Endothelial cell of umbilical vein (primary cell): ENCODE measurements at regions not wholly inside any gene's neighbourhood (a gene's known extent, or its start where the extent isn't known, plus 50 kb on each side); places are given as distances from the start of the nearest gene placed in this dataset.

ENCODE experiments used
- BruUV-seq: library from RNA; stranded (reverse); fragments of 400-500 nt; replicated peaks from 2 replicates; lab custom pipeline; 2021; lab: Mats Ljungman, UMichigan
- CTCF ChIA-PET: fragments of 300-600, 350-600 bp; sonication (Branson Sonifier 250); formaldehyde crosslinking; loops from one replicate; lab custom pipeline; 2021; ENCODE audit warnings: antibody characterized with exemption, inconsistent platforms; lab: Charles Lee
- POLR2A ChIA-PET: fragments of 300-600, 350-600 bp; sonication (Branson Sonifier 250); formaldehyde crosslinking; loops from one replicate; lab custom pipeline; 2021; ENCODE audit warnings: antibody characterized with exemption, inconsistent platforms; lab: Charles Lee
- DNase-seq: peaks from one replicate; pipeline ENCODE4 v3.0.0-alpha.2; 2011; ENCODE audit warnings: low read depth, low spot score
- FAIRE-seq: peaks from 2 replicates; lab custom pipeline; 2011; peaks lifted over from hg19 to GRCh38; lab: Jason Lieb, UNC
- H2AFZ ChIP-seq: 2 replicates; pipeline ENCODE4 v1.6.0; 2012; ENCODE audit warnings: low read depth, low read length, control low read depth, inconsistent platforms
- H3K27ac ChIP-seq: 2 replicates; pipeline ENCODE4 v1.5.1; 2011; ENCODE audit warnings: low read depth, mild to moderate bottlenecking, control low read depth, low read length, moderate library complexity; ENCODE audit not compliant: insufficient read depth
- H3K27me3 ChIP-seq, 2 experiments: 2 replicates each; pipeline versions ENCODE4 v1.6.0 to v1.6.1; 2011; ENCODE audit warnings: low read length in 2 of 2, mixed read lengths in 1 of 2; ENCODE audit not compliant: control insufficient read depth in 2 of 2, insufficient read depth in 2 of 2
- H3K36me3 ChIP-seq, 2 experiments: 2 replicates in 1 of 2; 3 replicates in 1 of 2; pipeline ENCODE4 v1.5.1; 2011; ENCODE audit warnings: low read length in 2 of 2, mild to moderate bottlenecking in 1 of 2, moderate library complexity in 1 of 2; ENCODE audit not compliant: control insufficient read depth in 2 of 2, insufficient read depth in 2 of 2; ENCODE audit errors: extremely low read depth in 1 of 2
- H3K4me1 ChIP-seq: 3 replicates; pipeline ENCODE4 v1.5.1; 2011; ENCODE audit warnings: mild to moderate bottlenecking, low read length; ENCODE audit not compliant: control insufficient read depth, insufficient read depth; ENCODE audit errors: extremely low read depth
- H3K4me2 ChIP-seq: 2 replicates; pipeline ENCODE4 v1.6.1; 2011; ENCODE audit warnings: low read length, control low read depth, mixed read lengths; ENCODE audit not compliant: insufficient read depth
- H3K4me3 ChIP-seq, 3 experiments: fragments of 200-600 bp in 1 of 3; sonication (generic), shearing (Covaris generic) in 1 of 3; replicated peaks in 1 of 3; 2 replicates each; pipeline ENCODE4 v1.5.1; 2011 to 2016; ENCODE audit warnings: control low read depth in 3 of 3, low read length in 3 of 3, mild to moderate bottlenecking in 2 of 3, inconsistent platforms in 1 of 3, low read depth in 1 of 3, moderate library complexity in 1 of 3; ENCODE audit not compliant: insufficient read depth in 1 of 3
- H3K79me2 ChIP-seq: 2 replicates; pipeline ENCODE4 v1.6.0; 2012; ENCODE audit warnings: low read length, inconsistent platforms; ENCODE audit not compliant: control insufficient read depth, insufficient read depth
- H3K9ac ChIP-seq: replicated peaks from 2 replicates; pipeline ENCODE3; 2011; ENCODE audit warnings: low read length, control low read depth; ENCODE audit not compliant: insufficient read depth; ENCODE audit errors: extremely low read depth
- H3K9me1 ChIP-seq: replicated peaks from 3 replicates; pipeline ENCODE4 v1.6.0; 2011; ENCODE audit warnings: mild to moderate bottlenecking, low read length; ENCODE audit not compliant: control insufficient read depth, insufficient read depth; ENCODE audit errors: extremely low read depth
- H3K9me3 ChIP-seq: replicated peaks from 2 replicates; pipeline ENCODE4 v1.5.1; 2012; ENCODE audit warnings: low read length, inconsistent platforms; ENCODE audit not compliant: control insufficient read depth, insufficient read depth
- H4K20me1 ChIP-seq: replicated peaks from 2 replicates; pipeline ENCODE3; 2011; ENCODE audit warnings: mild to moderate bottlenecking, low read length; ENCODE audit not compliant: control insufficient read depth, insufficient read depth; ENCODE audit errors: extremely low read depth
- EZH2 ChIP-seq: IDR thresholded peaks from 2 replicates; pipeline ENCODE4 v1.6.1; 2012; ENCODE audit warnings: borderline replicate concordance, low read depth, mild to moderate bottlenecking, moderate library complexity, low read length, inconsistent platforms; ENCODE audit not compliant: severe bottlenecking
- FOS ChIP-seq: IDR thresholded peaks from 2 replicates; pipeline ENCODE4 v1.6.1; 2011; ENCODE audit warnings: mild to moderate bottlenecking, low read length, moderate library complexity, borderline replicate concordance; ENCODE audit not compliant: insufficient read depth
- GATA2 ChIP-seq: IDR thresholded peaks from 2 replicates; pipeline ENCODE4 v1.7.0; 2011; ENCODE audit warnings: low read depth, mild to moderate bottlenecking, moderate library complexity, mixed read lengths, low read length; ENCODE audit not compliant: insufficient read length, insufficient read depth
- JUN ChIP-seq: IDR thresholded peaks from 2 replicates; pipeline ENCODE4 v1.6.1; 2011; ENCODE audit warnings: borderline replicate concordance, low read depth; ENCODE audit not compliant: insufficient read length, insufficient read depth
- MYC ChIP-seq: IDR thresholded peaks from one replicate; pipeline ENCODE4 v1.6.1; 2011; ENCODE audit warnings: mild to moderate bottlenecking, low read depth, low read length
- POLR2A ChIP-seq: IDR thresholded peaks from 2 replicates; pipeline ENCODE4 v1.6.1; 2012; ENCODE audit warnings: low read depth, mild to moderate bottlenecking, control low read depth, low read length
- POLR2AphosphoS5 ChIP-seq: IDR thresholded peaks from 2 replicates; pipeline ENCODE4 v1.6.1; 2012; ENCODE audit warnings: low read depth, mild to moderate bottlenecking, control low read depth, low read length, moderate library complexity; ENCODE audit not compliant: insufficient read depth
- dilution Hi-C: fragments of 300-500 bp; cut with MboI; formaldehyde crosslinking; loops from one replicate; pipeline ENCODE4 v1.15.0; 2019; ENCODE audit warnings: low sequenced_read_pairs; ENCODE audit not compliant: extremely low pct_ligation_motif_present
- intact Hi-C: fragments of 100-400 bp; cut with micrococcal nuclease; formaldehyde crosslinking; loops from one replicate; pipeline ENCODE4 v1.10.0; 2022
- TF ChIP-seq, protein P1 (sequence below): IDR thresholded peaks from 2 replicates; pipeline ENCODE4 v1.6.1; 2011; ENCODE audit not compliant: insufficient read depth, insufficient read length

DNA sequence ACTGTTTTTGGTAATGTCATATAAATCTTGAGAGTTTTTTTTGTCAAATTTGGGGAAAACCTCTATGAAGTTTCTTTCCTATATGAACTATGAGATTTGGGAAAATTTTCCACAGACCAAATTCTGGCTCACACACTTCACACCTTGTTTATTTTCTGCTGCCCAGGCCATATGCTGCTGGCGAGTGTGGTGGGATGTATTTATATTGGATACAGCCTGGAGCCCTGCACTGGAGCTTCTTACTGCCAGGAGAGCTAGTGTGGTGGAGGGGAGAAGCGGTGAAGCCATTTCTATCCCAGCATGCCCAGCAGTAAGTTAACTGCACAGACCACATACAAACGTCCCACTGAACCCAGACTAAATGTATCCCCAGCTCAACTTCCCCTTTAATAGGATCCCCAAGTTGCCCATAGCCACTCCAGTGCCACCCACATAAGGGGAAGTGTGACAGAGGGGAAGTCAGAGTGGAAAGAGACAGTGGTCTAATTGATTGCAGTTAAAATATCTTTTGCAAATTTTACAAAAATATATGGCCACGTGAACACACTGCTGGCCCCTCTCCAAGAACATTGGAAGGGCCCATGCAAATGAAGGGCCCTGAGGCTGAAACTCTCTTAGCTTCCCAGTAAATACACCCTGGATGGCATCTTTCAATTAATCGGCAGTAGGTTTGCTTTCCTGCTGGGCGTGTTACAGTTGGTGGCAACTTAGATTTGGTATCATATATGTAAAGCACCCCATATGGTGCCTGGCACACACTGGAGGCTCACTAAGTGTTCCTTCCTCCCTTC is 146.6 kb upstream of the ITGA6 start:
- POLR2A ChIA-PET = no interaction called here

More for the DNA sequence above, 146.6 kb upstream of the ITGA6 start:
- H3K79me2 ChIP-seq = no peaks in the 10 kb centered on the region
- no TSS peak for BruUV-seq
- H3K36me3 ChIP-seq = no peaks in the 10 kb centered on the region
- H3K9ac ChIP-seq = no peak overlapping the region
- peaks cover 40% of the 10 kb centered on the region for H3K4me1 ChIP-seq
- FAIRE-seq (no peak), DNase-seq (no peak)
- H3K4me3 ChIP-seq = no peak overlapping the region
- H3K9me3 ChIP-seq = no peaks in the 10 kb centered on the region
- no peak overlapping the region for H3K27ac ChIP-seq
- H3K4me2 ChIP-seq = no peak overlapping the region
- CTCF ChIA-PET = interaction anchor here (0.6 to 2.6 kb wide), 4 partner anchors 9 to 110 kb away, joined by 3 to 13 read pairs (median 4); no protein-coding TSS in a partner anchor
- H3K9me1 ChIP-seq = no peaks in the 10 kb centered on the region
- no peaks in the 10 kb centered on the region for H3K27me3 ChIP-seq
- TF ChIP-seq EZH2 (no peak), FOS (no peak), POLR2A (no peak), GATA2 (no peak), JUN (no peak), MYC (no peak), POLR2AphosphoS5 (no peak)
- TF ChIP-seq, protein P1, sequence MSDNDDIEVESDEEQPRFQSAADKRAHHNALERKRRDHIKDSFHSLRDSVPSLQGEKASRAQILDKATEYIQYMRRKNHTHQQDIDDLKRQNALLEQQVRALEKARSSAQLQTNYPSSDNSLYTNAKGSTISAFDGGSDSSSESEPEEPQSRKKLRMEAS = no peak
- dilution Hi-C loops (no loop called here), intact Hi-C loops (no loop called here)
- no peak overlapping the region for H2AFZ ChIP-seq
- no peaks in the 10 kb centered on the region for H4K20me1 ChIP-seq
